GM19193 (cell line): ENCODE measurements at regions not wholly inside any gene's neighbourhood (a gene's known extent, or its start where the extent isn't known, plus 50 kb on each side); places are given as distances from the start of the nearest gene placed in this dataset.

ENCODE experiments used
- POLR2A ChIP-seq: IDR thresholded peaks from 4 replicates; pipeline ENCODE4 v1.6.1; 2011; ENCODE audit not compliant: insufficient read depth, insufficient read length; ENCODE audit errors: extremely low read depth

DNA sequence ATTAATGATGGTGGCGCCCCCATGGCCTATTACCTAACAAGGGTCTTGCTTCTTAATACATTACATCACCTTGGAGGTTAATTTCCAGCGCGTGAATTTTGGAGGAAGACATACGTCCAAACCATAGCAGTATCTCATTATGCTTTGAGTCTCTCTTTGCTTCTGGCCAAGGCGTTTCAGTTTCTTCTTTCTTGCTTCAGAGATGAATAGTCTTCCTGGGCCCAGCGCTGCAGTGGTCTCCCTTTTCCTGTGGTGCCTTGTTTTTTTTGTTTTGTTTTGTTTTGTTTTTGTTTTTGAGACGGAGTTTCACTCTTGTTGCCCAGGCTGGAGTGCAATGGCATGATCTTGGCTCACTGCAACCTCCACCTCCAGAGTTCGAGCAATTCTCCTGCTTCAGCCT is 268.4 kb downstream of the SOX4 start:
- TF ChIP-seq POLR2A, result no peak

DNA sequence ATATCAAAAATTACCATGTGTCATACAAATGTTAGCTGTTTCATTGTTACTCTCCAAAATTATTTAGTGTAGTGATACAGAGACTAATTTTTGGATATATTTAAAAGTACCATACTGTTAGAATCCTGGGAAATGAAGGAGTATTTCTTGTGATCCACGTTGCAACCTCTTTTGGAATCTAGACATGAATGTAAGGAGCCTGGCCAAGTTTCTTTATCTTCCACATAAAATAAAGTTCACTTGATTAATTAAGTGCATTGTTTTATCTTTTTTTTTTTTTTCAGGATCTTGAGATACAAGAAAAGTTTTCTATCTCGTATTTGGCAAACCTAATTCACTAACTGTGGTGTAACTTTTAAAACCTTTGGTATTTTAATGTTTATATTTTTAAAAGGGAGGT is 270.7 kb downstream of the SOX4 start:
- no peak for TF ChIP-seq POLR2A

DNA sequence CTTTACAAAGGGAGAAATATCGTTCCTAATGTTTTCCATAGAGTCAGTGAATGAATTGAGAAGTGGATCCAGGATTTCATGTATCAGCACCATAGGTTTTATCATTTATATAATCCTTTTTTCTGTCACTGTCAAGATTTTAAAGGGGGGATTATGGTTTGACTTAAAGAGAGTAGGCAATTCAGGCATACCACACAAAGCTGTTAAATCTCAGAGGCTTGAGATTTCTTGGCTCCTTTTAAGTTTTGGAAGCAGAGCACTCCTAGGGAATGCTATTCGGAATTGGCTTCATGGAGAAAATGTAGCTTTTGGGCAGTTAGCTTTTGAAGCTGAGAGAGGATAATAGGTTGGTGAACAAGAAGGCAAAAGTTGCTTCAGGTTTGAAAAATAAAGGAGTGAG is 274.7 kb downstream of the SOX4 start:
- TF ChIP-seq POLR2A, result no peak

DNA sequence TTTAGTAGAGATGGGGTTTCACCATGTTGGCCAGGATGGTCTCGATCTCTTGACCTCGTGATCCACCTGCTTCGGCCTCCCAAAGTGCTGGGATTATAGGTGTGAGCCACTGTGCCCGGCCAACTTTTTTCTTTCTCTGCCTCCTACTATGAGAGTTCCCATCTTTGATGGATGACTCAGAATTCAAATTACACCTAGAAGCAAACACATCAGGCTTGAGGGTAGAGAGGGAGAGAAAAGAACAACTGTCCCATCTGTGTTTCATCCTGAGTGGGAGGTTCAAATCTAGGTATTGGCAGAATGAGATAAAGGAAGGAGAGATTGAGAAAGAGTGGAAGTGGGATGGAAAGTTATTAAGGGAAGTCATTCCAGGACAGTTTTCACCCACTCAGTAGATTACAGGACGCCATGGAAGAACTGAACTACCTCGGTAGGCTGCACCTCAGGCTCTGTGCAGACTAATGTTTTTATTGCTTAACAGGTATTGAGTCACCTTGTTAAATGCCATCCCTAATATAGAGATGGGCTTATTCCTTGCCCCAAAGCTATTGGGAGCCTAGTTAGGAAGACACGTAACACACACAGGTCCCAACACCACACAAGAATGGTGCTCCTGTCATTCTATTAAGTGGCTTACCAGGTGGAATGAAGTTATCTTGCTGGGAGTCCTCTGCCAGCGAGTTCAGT is 275.7 kb downstream of the SOX4 start:
- TF ChIP-seq POLR2A, result no peak

DNA sequence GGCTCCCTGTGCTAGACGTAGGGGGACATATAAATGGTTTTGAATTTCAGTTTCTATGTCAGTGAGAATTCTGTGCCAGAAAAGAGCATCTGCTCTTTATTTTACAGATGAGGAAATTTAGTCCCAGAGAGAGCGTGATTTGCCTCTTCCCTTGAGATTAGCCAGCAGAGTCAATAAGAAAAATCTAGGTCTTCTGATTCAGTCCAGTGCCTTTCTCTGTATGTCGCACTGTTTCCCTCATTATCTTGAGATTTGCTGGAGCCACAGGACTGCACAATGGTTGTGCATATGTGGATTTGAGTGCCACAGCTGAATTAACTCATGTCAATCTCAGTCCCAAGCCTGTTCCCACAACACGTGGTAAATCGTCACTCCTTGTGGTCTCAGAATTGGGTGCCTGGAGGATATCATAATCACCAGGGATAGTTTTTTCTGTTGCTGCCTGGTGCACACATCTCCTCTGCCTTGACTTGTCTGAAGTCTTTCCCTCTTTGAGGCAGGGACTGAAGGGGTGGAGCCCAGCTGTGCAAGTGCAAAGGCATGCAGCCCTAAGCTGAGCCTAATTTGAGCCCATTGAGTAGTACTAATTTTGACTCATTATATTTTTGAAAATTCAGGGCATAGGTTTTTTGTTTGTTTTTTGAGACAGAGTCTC is 276.7 kb downstream of the SOX4 start:
- TF ChIP-seq POLR2A, result no peak

DNA sequence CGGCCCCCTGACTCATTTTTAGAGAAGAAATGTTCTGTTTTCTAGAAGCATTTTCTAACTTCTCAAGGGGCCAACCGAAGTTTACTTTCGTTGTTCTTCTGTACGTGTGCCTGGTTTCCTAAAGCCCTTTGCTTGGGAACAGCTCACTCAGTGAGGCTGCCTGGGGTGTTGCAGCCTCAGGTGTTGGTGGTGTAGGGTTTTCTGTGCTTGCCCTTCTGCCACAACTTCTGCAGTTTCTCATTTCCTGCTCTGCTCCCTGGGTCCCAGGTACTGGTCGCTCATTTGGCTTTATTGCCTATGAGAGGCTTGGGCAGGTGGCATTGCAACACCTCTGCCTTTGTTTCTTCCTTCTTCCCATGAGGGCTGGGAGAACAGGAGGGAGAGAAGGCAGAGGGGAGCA is 278.3 kb downstream of the SOX4 start:
- TF ChIP-seq POLR2A, result no peak

DNA sequence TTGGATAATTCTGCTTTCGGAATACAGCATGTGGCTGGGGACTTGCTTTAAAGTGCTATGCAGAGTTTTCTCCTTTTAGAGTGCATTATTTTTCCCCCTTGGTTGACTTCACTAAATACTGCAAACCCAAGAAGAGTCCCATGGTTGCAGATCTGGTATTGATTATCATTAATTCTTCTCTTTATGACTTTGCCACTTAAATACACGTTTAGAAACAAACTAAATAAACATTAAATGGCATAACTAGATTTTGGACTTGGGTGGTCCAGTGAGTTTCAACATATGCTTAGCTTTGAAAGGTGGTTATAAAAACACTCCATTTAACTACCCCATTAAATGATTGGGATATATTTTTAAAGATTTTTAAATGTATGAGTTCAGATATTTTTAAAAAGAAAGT is 279.2 kb downstream of the SOX4 start:
- TF ChIP-seq POLR2A, result no peak

DNA sequence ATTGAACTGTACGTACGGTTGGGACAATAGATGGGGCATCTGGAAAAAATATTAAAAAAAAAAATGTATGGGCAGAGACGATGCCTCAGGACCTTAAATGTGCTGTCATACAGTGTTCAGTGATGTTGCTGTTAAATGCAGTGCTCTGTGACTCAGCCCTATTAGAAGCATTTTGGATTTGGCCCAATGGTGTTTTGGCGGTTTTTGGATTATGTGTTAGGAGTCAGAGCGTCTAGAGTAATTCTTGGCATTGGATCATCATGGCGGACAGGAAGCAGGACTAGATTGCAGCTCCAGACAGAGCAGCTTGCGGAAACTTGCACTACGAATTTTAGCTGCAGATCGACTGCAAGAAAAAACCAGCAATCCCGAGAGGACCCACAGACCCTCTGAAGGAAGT is 280.0 kb downstream of the SOX4 start:
- no peak for TF ChIP-seq POLR2A

DNA sequence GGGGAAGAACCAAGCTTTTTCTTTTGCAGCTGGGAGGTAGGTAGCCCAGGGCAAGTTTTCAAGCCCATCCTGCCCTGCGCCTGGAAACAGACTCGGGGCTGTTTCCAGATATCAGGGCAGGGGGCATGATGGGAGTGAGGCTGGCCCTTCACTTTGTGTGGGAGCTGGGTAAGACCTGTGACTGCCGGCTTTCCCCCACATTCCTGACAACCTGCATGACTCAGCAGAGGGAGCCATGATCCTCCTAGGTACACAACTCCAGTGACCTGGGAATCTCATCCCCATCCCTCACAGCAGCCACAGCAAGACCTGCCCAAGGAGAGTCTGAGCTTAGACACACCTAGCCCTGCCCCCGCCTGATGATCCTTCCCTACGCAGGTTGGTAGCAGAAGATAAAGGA is 280.8 kb downstream of the SOX4 start:
- TF ChIP-seq POLR2A, result no peak

DNA sequence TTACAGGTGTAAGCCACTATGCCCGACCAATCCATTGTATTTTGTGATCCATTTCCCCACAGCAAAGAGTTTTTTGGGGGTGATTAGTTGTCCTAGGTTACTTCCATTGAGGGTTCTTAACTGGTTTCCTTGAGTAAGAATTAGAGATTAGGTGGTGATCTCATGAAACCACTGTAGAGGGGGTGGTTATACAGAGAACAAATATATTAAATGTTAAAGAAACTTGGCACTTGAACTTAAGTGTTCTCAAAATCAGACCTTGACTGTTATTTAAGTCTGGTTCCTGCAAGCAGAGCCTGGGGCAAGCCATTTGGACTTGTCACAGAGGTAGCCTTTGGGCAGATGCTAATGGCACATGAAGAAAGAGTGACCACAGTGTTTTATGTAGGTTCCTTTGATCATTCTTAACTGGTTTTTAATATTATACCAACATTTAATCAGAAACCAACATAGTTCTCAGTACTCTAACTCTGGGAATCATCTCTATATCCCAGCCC is 288.5 kb downstream of the SOX4 start:
- no peak for TF ChIP-seq POLR2A

DNA sequence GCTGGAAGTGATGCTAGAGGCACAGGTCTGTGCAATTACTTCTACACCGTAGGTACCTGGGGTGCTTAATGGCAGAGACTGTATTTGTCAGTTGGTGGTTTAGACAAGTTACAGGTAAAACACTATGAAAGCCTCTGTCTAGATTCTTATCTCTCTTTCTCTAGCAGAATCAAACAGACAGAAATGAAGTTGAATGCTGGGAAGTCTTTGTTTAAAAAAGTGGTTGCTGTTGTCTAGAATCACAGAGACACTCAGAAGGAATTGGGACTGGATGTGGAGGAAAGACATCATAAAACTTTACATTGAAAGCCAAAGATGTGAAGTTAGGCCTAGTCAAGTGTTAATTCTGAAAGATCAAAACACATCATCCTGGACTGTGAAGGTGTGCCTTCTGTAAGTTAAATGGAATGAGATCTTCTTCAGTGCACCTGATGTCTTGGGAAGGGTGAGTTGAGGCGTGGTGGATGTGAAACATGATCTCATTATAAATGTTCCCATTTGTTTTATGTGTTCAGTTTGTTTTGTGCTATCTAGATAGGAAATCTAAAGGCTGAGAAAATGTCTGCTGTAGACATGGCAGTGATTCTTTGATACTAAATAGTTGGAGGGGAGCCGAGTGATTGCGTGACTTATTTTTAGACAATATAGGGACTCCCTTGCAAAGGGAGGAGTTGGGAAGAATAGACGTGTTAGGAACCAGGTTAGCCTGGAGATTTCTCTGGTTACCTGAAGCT is 290.2 kb downstream of the SOX4 start:
- no peak for TF ChIP-seq POLR2A

DNA sequence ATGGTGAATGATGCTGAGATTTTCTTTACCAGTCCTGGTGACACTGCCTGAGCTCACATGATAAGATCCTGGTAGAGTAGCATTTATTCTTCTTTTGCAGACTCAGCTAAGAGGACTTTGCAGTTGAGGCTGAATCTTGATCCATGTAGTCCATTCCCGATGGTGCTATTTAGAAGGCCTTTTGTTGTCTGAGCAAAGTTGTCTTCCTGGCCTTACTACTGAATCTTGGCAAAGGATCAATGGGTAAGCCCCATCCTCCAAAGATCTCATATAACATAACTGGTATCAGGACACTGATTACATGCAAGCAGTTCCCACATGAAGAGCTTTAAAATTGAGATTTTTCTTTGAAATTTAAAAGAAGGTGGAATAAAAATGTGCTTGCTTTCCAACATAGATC is 291.6 kb downstream of the SOX4 start:
- no peak for TF ChIP-seq POLR2A

DNA sequence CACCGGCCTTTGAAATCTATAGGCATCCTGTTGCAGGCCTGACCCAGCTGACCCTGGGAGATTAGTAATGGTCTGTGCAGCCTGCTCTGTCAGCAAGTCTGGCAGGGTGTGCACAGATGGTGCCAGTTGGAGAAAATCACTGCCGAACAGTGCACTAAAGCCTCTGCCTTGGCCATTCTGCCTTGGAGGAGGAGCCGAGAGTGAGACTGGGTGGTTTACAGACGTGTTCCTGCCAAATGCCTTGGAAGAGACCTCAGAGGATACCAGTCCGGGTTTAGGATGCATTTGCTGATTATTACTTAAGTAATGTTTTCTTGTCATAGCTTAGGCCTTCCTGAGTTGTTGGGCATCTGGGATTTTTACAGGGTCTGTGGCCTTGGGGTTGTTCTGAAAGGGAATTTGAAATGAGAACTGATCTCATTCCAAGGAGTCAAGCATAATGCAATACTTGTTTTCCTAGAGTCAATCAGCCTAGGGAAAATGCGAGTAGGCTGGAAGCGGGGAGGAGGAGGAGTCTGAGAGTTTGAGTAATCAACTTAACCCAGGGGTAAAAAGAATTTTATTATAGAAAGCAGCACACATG is 292.1 kb downstream of the SOX4 start:
- no peak for TF ChIP-seq POLR2A

DNA sequence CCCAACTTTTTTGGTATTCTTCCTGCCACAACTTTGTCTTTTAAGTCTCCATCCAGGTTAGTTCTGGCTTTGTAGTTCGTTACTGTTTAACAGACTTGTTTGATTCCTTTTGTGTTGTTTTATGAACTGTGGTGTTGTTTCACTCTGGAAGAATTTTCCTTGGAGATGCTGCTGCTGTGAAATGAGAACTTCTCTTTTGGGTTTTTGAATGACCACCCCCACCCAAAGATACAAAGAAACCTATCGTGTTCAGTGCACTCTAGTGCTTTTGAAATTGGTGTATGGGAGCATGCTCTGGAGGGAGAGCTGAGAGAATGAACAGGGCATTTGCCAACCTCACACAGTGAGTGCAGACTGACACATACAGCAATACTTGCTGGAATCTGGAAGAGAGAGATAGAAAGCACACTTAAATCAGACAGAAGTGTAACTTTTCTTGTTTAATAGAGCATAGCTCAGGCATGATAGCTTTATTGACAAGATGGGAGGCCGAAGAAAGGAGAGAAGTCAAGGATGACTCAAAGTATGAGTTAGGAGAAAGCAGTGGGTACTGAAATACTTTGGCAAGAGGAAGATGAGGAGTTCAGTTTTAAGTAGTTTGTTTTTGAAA is 293.1 kb downstream of the SOX4 start:
- no peak for TF ChIP-seq POLR2A
